GM21526 (cell line): ENCODE measurements at regions not wholly inside any gene's neighbourhood (a gene's known extent, or its start where the extent isn't known, plus 50 kb on each side); places are given as distances from the start of the nearest gene placed in this dataset.
"Not testable (repeated sequence)": the region's sequence is repeated elsewhere in the genome, so short reads cannot be mapped to it uniquely, and the experiment has no call there.

Experiments
- ATAC-seq: cut with Tn5 transposase; IDR thresholded peaks from one replicate; pipeline ENCODE4 v1.9.1; 2021; ENCODE audit warnings: moderate library complexity; ENCODE audit not compliant: unreplicated experiment, low FRiP score

GRCh38 chr1:82390627-82391026 lies 589.9 kb downstream of the ADGRL2 start:
- ATAC-seq = no peak

DNA sequence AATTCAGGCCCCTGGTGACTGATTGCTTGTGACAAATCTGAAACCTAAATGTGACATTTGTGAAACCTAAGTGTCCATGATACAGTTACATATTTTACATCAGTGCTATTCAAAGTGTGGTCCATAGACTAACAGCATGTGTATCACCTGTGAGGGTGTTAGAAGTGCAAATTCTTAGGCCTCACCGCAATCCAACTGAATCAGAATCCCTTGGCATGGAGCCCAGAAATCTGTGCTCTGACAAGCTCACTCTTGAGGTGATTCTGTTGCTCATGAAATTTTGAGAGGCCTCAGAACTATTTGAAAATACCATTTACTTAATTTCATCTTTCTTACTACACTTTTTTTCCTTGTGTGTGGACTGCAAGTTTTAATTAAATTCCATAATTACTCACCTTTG lies 587.9 kb downstream of the ADGRL2 start:
- ATAC-seq = no peak

DNA sequence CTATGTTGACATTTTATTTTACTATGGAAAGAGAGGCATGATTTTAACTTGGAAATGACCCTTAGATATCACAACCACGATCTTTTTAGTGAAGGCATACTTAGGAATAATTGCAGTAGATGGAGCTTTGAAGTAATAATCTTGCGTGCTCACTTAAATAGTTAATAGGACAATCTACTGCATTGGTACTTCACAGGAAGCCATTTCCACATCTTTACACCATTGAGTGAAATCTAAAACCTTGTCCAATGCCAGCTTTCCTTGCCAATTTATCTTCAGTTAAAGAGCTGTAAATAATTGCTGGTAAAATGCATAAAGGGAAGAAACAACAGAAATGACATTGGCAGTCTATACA lies 586.3 kb downstream of the ADGRL2 start:
- no peak for ATAC-seq

- ATAC-seq = no peak
Measured at GRCh38 chr1:82386365-82387011, 585.8 kb downstream of the ADGRL2 start.

- no peak for ATAC-seq
Measured at GRCh38 chr1:82384776-82385175, 584.0 kb downstream of the ADGRL2 start.

DNA sequence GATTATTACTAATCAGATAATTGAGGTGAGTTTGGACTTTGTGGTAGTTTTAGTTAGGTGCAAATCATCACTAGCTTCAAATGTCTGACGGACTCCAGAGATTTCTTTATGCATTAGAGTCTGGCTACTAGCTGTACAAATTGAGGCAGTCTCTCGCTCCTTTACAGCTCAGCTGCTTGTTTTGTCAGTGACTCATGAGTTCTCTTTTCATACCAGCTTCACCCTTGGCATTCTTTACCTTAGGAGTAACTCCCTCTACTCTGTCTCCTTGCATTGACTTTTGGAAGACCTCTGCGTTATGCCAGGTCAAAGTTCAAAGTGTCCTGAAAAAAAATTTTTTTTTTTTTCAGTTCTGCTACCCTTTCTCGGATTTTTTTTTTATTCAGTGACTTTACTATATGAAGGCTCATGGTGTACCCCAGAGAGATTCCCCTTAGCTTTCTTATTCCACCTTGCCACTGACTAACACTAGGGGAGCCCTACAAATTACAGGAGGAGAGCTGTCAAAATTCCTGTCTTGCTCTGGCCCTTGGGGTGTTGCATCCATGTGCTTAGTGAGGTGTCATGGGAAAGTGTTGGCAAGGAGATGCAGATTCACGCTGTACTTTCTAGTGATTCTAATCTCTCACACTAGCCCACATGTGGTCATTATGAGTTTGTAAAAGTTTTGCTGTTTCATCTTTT lies 576.6 kb downstream of the ADGRL2 start:
- ATAC-seq = no peak

DNA sequence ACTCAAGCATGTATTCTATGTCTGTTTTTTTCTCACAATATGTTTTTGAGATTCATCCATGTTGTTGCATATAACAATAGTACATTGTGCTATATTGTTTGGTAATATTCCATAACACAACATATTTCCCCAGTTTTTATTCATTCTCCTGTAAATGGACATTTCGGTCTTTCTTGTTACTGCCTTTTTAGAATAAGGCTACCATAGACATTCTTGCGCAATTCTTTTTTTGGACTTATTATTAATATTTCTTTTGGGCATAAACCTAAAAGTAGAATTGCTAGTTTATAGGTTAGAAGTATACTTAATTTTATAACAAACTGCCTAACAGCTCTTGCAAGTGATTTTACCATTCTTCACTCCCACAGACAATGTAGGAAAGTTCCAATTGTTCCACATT lies 573.0 kb downstream of the ADGRL2 start:
- ATAC-seq = no peak

GRCh38 chr1:82371844-82372498 lies 571.2 kb downstream of the ADGRL2 start:
- ATAC-seq = no peak

DNA sequence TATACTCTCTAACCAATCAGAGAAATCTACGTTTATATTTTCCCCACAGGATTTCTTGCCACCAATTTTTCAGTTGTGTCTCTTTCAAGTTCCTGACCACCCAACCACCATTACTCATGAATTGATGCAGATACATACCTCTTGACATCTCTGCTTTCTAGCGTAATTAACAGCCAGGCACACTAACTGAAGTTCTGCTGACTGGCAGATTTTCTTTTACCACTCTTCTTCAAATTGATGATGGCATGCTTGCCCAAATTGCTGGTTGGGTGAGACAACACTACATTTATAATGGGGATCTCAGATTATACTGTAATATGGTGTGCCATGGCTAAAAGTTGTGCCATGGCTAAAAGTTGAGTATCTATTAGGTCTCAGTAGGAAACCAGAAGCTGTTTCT lies 566.7 kb downstream of the ADGRL2 start:
- ATAC-seq = no peak

- ATAC-seq = no peak
Measured at GRCh38 chr1:82366689-82367088, 566.0 kb downstream of the ADGRL2 start.

DNA sequence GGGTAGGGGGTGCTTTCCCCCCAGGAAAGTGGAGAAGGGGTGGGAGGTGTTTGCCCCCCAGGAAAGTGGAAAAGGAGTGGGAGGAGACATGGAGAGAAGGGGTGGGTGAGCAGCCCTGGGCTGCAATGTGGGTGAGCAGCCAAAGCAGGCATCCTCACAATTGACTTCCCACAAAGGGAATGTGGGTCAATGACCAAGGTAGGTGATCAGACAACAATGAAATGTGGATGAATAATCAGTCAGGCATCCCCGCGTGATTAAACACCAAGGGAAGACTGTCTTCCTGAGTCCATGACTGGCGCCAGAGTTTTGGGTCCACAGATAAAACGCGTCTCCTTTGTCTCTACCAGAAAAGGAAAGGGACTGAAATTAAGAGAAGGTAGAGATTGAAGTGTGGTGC lies 558.8 kb downstream of the ADGRL2 start:
- ATAC-seq = not testable (repeated sequence)

GRCh38 chr1:82358706-82359105 lies 558.0 kb downstream of the ADGRL2 start:
- not testable (repeated sequence) for ATAC-seq

- not testable (repeated sequence) for ATAC-seq
Measured at GRCh38 chr1:82354546-82354945, 553.8 kb downstream of the ADGRL2 start.

GRCh38 chr1:82348487-82348886 lies 547.8 kb downstream of the ADGRL2 start:
- ATAC-seq = no peak

DNA sequence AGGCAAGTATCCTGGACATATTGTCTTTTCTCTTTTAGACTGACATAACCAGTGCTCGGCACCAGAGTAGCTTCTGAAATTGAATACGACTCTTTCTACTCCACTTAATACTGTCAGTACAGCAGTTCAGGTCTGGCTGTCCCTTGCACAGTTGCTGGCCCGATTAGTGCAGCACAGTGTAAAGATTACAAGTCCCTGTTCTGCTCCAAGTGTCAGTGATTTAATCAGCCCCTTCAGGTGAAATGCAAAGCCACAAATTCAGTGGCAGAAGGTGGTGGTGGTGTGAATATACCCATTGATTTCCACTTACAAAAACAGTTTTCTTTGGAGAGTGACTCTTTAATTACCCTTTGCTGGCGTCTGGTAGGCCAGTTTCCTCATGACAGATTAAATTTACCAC lies 545.4 kb downstream of the ADGRL2 start:
- no peak for ATAC-seq

GRCh38 chr1:82343381-82343780 lies 542.6 kb downstream of the ADGRL2 start:
- ATAC-seq = no peak

GRCh38 chr1:82337635-82338034 lies 536.9 kb downstream of the ADGRL2 start:
- ATAC-seq = peak; percentile 78

GRCh38 chr1:82330330-82330729 lies 529.6 kb downstream of the ADGRL2 start:
- no peak for ATAC-seq

- ATAC-seq = no peak
Measured at GRCh38 chr1:82329226-82329625, 528.5 kb downstream of the ADGRL2 start.

GRCh38 chr1:82323144-82323841 lies 522.6 kb downstream of the ADGRL2 start:
- ATAC-seq = no peak

GRCh38 chr1:82321794-82322193 lies 521.1 kb downstream of the ADGRL2 start:
- no peak for ATAC-seq
